IMR-90 (cell line): ENCODE measurements at regions not wholly inside any gene's neighbourhood (a gene's known extent, or its start where the extent isn't known, plus 50 kb on each side); places are given as distances from the start of the nearest gene placed in this dataset.

Source experiments
- ATAC-seq: fragments of 200-7000 bp; cut with Tn5 transposase; 2 replicates; pipeline ENCODE4 v1.9.1; 2020; ENCODE audit warnings: low read depth, mild to moderate bottlenecking, moderate library complexity
- BruUV-seq: library from RNA; stranded (reverse); fragments of 400-500 nt; replicated peaks from 2 replicates; lab custom pipeline; 2021; lab: Mats Ljungman, UMichigan
- CTCF ChIA-PET: fragments of 300-600 bp; formaldehyde crosslinking; extraction: SDS; loops from one replicate; lab custom pipeline; 2021; ENCODE audit warnings: antibody characterized with exemption; lab: Yijun Ruan, JAX
- POLR2A ChIA-PET: fragments of 300-600 bp; sonication (Branson Sonifier 250); formaldehyde crosslinking; loops from one replicate; lab custom pipeline; 2022; ENCODE audit warnings: antibody characterized with exemption; ENCODE audit not compliant: unreplicated experiment; lab: Charles Lee
- DNase-seq: peaks from one replicate; pipeline ENCODE4 v3.0.0; 2013
- H2AFZ ChIP-seq: replicated peaks from 2 replicates; pipeline ENCODE3; 2013; ENCODE audit warnings: low read length, mild to moderate bottlenecking; ENCODE audit not compliant: poor library complexity
- H2AK5ac ChIP-seq: 2 replicates; pipeline ENCODE4 v1.6.1; 2013; ENCODE audit warnings: low read depth, low read length, inconsistent platforms
- H2AK9ac ChIP-seq: replicated peaks from 2 replicates; pipeline ENCODE3; 2013; ENCODE audit warnings: mild to moderate bottlenecking, low read depth, low read length, moderate library complexity; ENCODE audit not compliant: poor library complexity
- H2BK120ac ChIP-seq: 2 replicates; pipeline ENCODE4 v1.6.1; 2013; ENCODE audit warnings: low read depth, low read length, inconsistent platforms
- H2BK15ac ChIP-seq: 3 replicates; pipeline ENCODE4 v1.6.1; 2013; ENCODE audit warnings: low read depth, low read length, inconsistent platforms
- H2BK20ac ChIP-seq: 2 replicates; pipeline ENCODE4 v1.6.1; 2013; ENCODE audit warnings: low read depth, mild to moderate bottlenecking, inconsistent platforms, low read length, moderate library complexity
- H2BK5ac ChIP-seq: 2 replicates; pipeline ENCODE4 v1.6.1; 2013; ENCODE audit warnings: mild to moderate bottlenecking, low read depth, low read length, inconsistent platforms; ENCODE audit not compliant: poor library complexity, severe bottlenecking
- H3K14ac ChIP-seq: replicated peaks from 2 replicates; pipeline ENCODE4 v1.6.1; 2013; ENCODE audit warnings: low read depth, low read length, inconsistent platforms
- H3K18ac ChIP-seq: 2 replicates; pipeline ENCODE4 v1.6.1; 2013; ENCODE audit warnings: low read depth, low read length, control low read depth
- H3K23ac ChIP-seq: 2 replicates; pipeline ENCODE4 v1.6.1; 2013; ENCODE audit warnings: low read depth, low read length, inconsistent platforms
- H3K27ac ChIP-seq: 2 replicates; pipeline ENCODE4 v1.5.1; 2013; ENCODE audit warnings: mild to moderate bottlenecking, control low read depth, low read length; ENCODE audit not compliant: insufficient read depth
- H3K27me3 ChIP-seq: 2 replicates; pipeline ENCODE4 v1.6.1; 2013; ENCODE audit warnings: low read length; ENCODE audit not compliant: control insufficient read depth, insufficient read depth
- H3K36me3 ChIP-seq: 2 replicates; pipeline ENCODE4 v1.6.1; 2013; ENCODE audit warnings: low read length, mixed read lengths; ENCODE audit not compliant: control insufficient read depth, insufficient read depth
- H3K4ac ChIP-seq: 2 replicates; pipeline ENCODE4 v1.6.1; 2013; ENCODE audit warnings: low read depth, low read length, inconsistent platforms
- H3K4me1 ChIP-seq: 2 replicates; pipeline ENCODE4 v1.6.1; 2013; ENCODE audit warnings: low read length, mixed read lengths; ENCODE audit not compliant: control insufficient read depth, insufficient read depth
- H3K4me2 ChIP-seq: 2 replicates; pipeline ENCODE4 v1.6.1; 2013; ENCODE audit warnings: low read depth, mild to moderate bottlenecking, control low read depth, low read length, moderate library complexity
- H3K4me3 ChIP-seq: 2 replicates; pipeline ENCODE4 v1.5.1; 2013; ENCODE audit warnings: low read depth, mild to moderate bottlenecking, control low read depth, low read length, moderate library complexity; ENCODE audit not compliant: insufficient read depth
- H3K56ac ChIP-seq: 2 replicates; pipeline ENCODE4 v1.6.1; 2013; ENCODE audit warnings: low read length, inconsistent platforms; ENCODE audit not compliant: insufficient read depth; ENCODE audit errors: extremely low read depth
- H3K79me1 ChIP-seq, 2 experiments: 2 replicates each; pipeline ENCODE4 v1.6.1; 2013; ENCODE audit warnings: low read length in 2 of 2, inconsistent platforms in 1 of 2, low read depth in 1 of 2
- H3K9ac ChIP-seq: 2 replicates; pipeline ENCODE4 v1.6.1; 2013; ENCODE audit warnings: low read depth, low read length, control low read depth
- H3K9me1 ChIP-seq: 2 replicates; pipeline ENCODE4 v1.6.1; 2013; ENCODE audit warnings: low read length, inconsistent platforms; ENCODE audit not compliant: insufficient read depth
- H3K9me3 ChIP-seq: 2 replicates; pipeline ENCODE4 v1.6.1; 2013; ENCODE audit warnings: low read length; ENCODE audit not compliant: control insufficient read depth, insufficient read depth
- H4K20me1 ChIP-seq: 2 replicates; pipeline ENCODE4 v1.6.1; 2013; ENCODE audit warnings: low read length, inconsistent platforms; ENCODE audit not compliant: insufficient read depth
- H4K5ac ChIP-seq: 2 replicates; pipeline ENCODE4 v1.6.1; 2013; ENCODE audit warnings: mild to moderate bottlenecking, low read depth, low read length, control low read depth
- H4K8ac ChIP-seq, 2 experiments: 2 replicates each; pipeline ENCODE4 v1.6.1; 2013; ENCODE audit warnings: low read depth in 2 of 2, low read length in 2 of 2, control low read depth in 1 of 2, inconsistent platforms in 1 of 2
- H4K91ac ChIP-seq: 2 replicates; pipeline ENCODE4 v1.6.1; 2013; ENCODE audit warnings: low read depth, low read length, inconsistent platforms; ENCODE audit not compliant: insufficient read depth
- MXI1 ChIP-seq: IDR thresholded peaks from 2 replicates; pipeline ENCODE4 v1.6.1; 2012; ENCODE audit warnings: low read depth, mild to moderate bottlenecking, low read length, moderate library complexity, borderline replicate concordance
- WGBS, 2 experiments: methylation state at CpG; one replicate each; pipeline versions ENCODE4 v1.1.5 to v1.1.7; 2013; ENCODE audit warnings: missing lambda C conversion rate in 2 of 2; ENCODE audit not compliant: insufficient read length in 1 of 2; ENCODE audit errors: extremely low coverage in 2 of 2; 5-methylcytosine and 5-hydroxymethylcytosine counted together
- dilution Hi-C: fragments of 300-500 bp; cut with HindIII; formaldehyde crosslinking; loops from one replicate; pipeline ENCODE4 v1.14.3; 2018; ENCODE audit warnings: low sequenced_read_pairs; ENCODE audit not compliant: unreplicated experiment
- in situ Hi-C: fragments of 300-500 bp; cut with MboI; formaldehyde crosslinking; loops from 3 replicates; pipeline ENCODE4 v1.14.3; 2019; ENCODE audit warnings: low sequenced_read_pairs, inconsistent platforms, mixed read lengths
- intact Hi-C: fragments of 100-400 bp; cut with micrococcal nuclease; formaldehyde crosslinking; loops from 2 replicates; pipeline ENCODE4 v1.10.0; 2022

- H2AFZ ChIP-seq, result no peak overlapping the region
- BruUV-seq, result no TSS peak
- no peak overlapping the region for H3K4ac ChIP-seq
- intact Hi-C loops (no loop called here), in situ Hi-C loops (loop anchor here (10.0 kb wide), 1 partner anchor 188 kb away; the partner anchor contains the start of genes MPHOSPH9 and MTRFR), dilution Hi-C loops (no loop called here)
- no peaks in the 10 kb centered on the region for H3K36me3 ChIP-seq
- POLR2A ChIA-PET, result no interaction called here
- no peak for TF ChIP-seq MXI1
- H2BK120ac ChIP-seq, result no peak overlapping the region
- no CpG with 5 or more reads among the region's 1 CpG for WGBS, 2 experiments
- H2AK9ac ChIP-seq, result no peak overlapping the region
- H4K5ac ChIP-seq, result no peak overlapping the region
- H3K18ac ChIP-seq, result no peak overlapping the region
- H3K4me2 ChIP-seq, result no peak overlapping the region
- H3K56ac ChIP-seq, result no peak overlapping the region
- no peak overlapping the region for H3K14ac ChIP-seq
- H3K23ac ChIP-seq, result no peak overlapping the region
- no peak overlapping the region for H4K91ac ChIP-seq
- no peak overlapping the region for H4K8ac ChIP-seq
- no peak overlapping the region for H2BK15ac ChIP-seq
- H3K9ac ChIP-seq, result no peak overlapping the region
- H3K27me3 ChIP-seq, result no peaks in the 10 kb centered on the region
- peaks cover 33% of the 10 kb centered on the region for H3K4me1 ChIP-seq
- H3K9me1 ChIP-seq, result peaks cover 36% of the 10 kb centered on the region
- CTCF ChIA-PET, result interaction anchor here (0.7 to 1.0 kb wide), 2 partner anchors 33 to 85 kb away, joined by 3 read pairs; no protein-coding TSS in a partner anchor
- H2BK5ac ChIP-seq, result no peak overlapping the region
- DNase-seq (no peak), ATAC-seq (no peak)
- no peak overlapping the region for H3K4me3 ChIP-seq
- no peak overlapping the region for H2BK20ac ChIP-seq
- peaks cover 0 to 49% of the 10 kb centered on the region in 2 experiments; a peak in 2 of 4 replicates for H3K79me1 ChIP-seq
- no peak overlapping the region for H3K27ac ChIP-seq
- no peak overlapping the region for H2AK5ac ChIP-seq
- H4K20me1 ChIP-seq, result peaks cover 12% of the 10 kb centered on the region; the same call in 1 of the 2 replicates
- no peaks in the 10 kb centered on the region for H3K9me3 ChIP-seq
These were observed 66.8 kb downstream of the ARL6IP4 start for GRCh38 chr12:123047289-123047688.
